SK-N-DZ (cell line): ENCODE measurements at regions not wholly inside any gene's neighbourhood (a gene's known extent, or its start where the extent isn't known, plus 50 kb on each side); places are given as distances from the start of the nearest gene placed in this dataset.

Experiments
- DNase-seq: peaks from one replicate; pipeline ENCODE4 v3.0.0-alpha.2; 2015; ENCODE audit warnings: low spot score

DNA sequence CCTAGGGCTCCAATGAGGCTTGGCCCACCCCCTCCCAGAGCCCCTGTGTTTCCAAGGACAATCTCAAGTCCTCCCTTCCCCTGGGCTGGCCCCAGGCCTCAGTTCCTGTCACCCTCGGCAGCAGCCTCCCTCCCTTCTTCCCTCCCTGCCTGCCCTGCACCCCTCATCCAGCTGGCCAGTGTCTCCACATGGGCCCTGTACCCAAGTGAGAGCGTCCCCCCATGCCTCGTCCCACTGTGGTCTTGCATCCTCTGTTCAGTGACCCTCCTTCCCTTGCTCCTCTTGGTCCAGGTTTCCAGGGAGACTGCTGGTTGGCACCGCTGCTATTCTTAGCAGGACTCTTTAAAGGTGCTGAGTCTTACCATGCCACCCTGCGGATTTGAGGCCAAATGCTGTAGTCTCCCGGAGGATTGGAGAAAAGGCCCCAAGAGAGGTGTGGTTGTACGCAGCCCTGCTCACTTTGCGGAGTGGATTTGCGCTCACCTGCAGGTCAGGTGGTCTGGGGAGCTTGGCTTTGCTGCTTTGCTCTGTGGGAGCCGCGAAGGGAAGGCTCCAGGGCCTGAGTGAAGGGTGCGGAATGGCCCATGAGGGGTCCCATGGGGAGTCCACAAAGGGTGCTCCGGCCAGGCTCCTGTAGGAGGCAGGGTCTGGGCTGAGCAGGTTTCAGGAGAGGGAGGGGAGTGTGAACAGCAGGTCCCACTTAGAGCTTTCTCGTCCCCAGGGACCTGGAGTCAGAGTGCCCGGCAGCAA, 519.2 kb downstream of the TCERG1L start:
- DNase-seq, result no peak

DNA sequence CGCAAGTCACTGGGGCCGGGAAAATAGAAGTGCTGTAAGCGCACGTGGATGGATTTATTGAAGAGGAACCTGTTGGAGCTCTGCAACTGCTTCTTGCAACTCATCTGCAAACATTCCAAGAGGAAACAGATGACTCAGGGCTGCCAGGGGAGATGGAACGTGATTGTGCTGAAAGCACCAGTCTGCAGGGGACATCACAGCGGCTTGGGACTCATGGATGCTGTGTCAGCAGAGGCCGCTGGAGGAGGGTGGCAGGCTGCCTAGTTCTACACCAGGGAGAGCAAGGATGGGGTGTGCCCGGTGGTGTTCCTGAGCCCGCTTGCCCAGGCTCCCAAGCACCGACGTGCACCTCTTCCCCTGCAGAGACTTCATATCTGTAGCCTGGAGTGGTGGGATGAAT, 515.7 kb downstream of the TCERG1L start:
- DNase-seq, result no peak

DNA sequence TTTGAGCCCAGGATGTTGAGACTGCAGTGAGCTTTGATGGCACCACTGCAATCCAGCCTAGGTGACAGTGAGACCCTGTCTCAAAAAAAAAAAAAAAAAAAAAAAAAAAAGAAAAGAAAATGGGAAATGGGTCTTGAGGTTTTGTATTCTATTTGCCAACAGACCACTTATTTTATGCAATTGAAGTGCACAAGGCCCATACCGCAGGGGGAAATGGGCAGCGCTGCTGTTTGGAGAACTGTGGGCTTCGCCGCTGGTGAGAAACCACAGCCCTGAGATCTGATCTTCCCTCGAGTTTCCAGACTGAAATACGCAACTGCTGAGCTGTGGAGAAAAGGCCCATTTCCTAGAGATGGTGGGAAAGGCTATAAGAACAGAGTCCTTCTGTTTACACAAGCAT, 512.0 kb downstream of the TCERG1L start:
- DNase-seq, result no peak

DNA sequence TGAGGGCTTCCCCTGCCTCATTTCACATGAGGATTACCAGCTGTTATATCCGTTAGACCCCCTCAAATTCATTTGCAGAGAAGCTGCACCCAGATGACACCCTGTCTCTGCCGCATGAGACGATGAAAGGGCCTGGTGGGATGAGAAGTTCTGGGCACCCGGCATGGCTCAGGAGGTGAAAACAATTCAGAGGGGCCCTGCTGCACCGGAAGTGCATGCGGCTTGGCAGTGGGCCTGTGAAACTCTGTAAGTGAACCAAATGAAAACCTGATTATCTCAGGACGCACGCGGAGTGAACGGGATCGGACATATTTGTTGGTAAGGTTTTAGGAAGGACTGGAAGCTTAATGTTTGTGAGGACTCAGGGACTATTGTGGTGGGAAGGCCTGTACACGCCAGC, 511.2 kb downstream of the TCERG1L start:
- no peak for DNase-seq

DNA sequence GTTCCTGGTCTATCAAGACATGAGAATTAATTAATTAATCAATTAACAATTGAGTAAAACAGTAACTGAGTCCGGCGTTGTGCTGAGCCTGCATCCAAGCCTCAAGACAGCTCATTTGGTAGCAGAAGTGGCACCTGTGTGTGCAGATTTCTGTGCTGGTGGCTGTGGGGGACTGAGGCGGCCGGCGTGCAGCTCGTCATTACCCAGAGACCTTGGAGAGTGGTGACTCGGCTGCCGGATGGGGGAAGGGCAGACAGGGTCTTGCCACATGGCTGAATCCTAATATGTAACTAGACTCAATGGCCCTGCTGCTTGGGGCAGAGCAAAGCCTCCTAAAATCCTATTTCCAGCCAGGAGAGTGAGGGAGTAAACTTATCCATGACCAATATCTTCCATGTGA, 510.2 kb downstream of the TCERG1L start:
- no peak for DNase-seq

DNA sequence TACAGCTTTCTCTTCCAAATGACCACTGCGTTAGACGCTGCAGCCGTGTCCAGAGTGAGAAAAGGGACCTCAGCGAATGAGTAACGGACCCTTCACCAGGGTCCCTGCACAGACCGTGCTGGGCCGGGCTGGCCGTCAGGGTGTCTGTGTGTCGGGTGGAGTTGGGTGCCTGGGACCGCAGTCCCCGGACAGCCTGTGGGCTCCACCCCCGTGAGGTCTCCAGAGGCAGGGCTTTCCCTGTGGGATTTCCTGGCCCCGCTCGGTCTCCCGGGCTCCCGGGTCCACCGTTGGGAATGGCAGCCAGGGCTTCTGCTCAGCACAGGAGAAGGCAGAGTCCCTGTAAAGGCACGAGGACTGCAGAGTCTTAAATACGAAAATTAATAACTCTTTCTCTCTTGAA, 509.7 kb downstream of the TCERG1L start:
- no peak for DNase-seq

DNA sequence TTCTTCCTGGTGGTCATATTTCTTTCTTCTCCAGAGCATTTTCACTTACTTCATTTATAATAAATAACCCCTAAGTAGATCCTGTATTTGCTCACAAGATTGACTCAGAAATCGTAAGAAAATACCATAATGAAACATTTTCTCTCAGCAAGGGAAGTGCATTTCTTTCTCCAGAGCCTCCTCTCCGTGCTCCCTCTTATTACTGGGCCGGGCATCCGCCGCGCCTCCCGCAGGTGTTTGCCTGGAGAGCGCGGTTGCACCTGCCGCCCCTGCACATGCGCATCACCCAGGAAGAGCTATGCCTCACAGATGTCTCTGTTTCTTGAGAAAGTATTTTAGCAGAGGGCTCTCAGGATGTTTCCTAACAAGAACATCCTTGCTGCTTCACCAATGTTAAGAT, 509.2 kb downstream of the TCERG1L start:
- DNase-seq, result no peak

DNA sequence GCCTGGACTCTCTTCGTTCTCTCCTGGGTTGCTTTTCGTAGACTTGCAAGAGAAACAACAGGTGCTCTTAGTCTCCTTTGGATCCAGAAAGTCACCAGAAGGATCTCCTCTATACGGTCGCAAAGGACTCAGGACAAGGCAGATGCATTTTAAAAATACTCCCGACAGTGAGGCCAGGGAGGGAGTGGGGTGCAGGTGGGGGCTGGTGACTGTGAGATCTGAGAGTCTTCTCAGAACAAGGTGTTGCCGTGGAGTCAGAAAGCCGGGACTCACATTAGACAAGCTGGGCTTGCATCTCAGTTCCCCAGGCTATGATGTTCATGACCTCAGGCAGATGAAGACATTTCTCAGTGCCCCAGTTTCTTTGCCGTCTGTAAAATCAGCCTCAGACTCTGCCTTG, 507.2 kb downstream of the TCERG1L start:
- no peak for DNase-seq

DNA sequence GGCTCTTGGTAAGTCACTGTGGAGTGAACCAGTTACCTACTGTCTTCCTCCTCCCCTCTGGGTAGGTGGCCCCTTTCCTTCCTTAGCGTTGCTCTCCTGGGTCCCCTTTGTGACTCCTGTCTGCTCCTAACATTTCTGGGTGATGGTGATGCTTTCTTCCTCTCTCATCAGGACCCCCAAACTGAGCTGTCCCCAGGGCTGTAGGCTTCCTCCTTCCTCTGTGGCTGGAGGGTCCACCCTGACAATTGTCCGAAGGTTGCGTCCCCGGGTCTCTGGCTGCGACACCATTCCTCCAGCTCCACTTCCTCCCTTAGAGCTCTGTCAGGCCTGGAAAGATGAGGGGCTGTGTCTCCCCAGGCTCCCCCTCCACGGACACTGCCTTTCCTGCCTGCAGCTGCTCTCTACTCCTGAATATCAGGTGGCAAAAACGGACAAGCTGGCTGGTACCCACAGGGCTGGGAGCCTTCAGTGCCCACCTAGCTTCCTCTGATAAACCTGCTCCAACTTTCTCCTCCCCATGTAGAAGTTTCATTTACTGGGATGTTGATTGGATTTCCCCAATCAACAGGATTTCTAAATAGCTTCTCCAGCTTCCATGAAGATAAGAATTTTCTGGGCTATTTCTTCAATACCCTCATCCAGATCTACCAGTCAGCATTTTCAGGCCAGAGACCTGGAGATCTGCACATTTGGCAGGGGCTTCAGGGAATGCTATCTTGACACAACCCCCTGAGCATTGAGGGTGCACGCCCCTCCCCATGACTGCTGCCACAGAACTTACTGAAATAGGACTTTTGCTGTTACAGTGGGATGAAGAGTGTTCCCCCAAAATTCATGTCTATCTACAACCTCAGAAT, 506.5 kb downstream of the TCERG1L start:
- DNase-seq, result no peak

DNA sequence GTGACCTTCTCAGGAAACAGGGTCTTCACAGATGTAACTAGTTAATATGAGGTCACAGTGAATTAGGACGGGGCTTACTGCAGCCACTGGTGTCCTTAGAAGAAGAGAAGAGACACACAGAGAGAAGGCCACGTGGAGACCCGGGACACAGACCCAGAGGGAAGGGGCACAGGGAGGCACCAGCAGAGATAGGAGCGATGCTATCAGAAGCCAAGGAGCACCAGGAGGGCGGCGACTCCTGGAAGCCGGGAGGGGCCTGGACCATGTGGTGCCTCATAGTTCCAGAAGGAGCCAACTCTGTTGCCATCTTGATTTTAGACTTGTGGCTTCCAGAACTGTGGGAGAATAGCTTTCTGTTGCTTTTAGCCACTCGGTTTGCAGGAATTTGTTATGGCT, 505.9 kb downstream of the TCERG1L start:
- no peak for DNase-seq

DNA sequence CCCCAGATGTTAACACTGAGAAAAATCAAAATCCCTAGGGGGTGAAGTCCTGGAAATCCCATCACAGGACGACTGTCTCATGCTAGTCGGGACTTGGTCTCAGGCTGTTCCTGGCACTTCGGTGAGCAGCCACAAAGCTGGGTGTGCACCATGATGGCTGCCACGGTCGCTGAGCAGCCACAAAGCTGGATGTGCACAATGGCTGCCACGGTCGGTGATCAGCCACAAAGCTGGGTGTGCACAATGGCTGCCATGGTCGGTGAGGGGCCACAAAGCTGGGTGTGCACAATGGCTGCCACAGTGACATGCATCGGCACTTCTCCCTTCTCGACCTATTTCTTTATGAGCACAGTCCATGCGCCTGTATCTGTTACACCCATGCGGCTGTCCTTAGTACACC, 505.1 kb downstream of the TCERG1L start:
- DNase-seq, result no peak

DNA sequence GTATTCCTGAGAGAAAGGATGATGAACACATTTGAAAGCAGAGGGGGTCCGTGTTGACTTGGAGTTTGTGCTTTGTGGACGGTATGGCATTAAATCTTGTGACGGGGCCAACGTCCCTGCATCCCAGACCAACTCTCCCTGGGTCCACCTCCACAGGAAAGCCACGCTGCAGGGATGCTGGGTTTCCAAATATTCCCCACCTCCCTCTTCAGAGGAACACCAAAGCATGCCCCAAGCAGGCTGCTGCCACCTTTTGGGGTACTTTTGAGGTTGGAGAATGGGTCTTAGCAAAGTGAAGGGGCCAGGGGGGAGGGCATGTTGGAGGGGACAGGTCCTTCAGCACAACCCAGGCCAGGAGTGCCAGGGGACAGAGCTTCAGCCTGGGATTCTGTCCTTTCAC, 504.4 kb downstream of the TCERG1L start:
- DNase-seq, result no peak

DNA sequence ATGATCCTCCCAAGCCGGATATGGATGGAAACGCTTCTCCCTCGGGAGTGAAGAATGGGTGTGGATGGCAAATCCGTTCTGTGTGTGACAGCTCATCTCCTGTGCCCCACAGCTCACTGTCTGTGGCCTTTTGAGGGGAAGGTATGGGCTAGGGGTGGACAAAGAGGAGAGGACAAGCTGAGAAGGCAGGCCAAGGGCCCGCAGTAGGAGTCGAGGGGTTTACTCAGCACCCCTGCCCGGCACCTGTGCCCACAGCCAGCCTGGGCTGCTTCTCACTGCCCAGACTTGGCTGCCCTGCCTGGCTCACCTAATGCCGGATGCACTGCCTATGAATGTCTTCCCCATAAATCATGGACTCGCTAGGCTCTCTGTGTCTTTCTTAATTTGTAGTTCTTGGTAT, 503.8 kb downstream of the TCERG1L start:
- no peak for DNase-seq

DNA sequence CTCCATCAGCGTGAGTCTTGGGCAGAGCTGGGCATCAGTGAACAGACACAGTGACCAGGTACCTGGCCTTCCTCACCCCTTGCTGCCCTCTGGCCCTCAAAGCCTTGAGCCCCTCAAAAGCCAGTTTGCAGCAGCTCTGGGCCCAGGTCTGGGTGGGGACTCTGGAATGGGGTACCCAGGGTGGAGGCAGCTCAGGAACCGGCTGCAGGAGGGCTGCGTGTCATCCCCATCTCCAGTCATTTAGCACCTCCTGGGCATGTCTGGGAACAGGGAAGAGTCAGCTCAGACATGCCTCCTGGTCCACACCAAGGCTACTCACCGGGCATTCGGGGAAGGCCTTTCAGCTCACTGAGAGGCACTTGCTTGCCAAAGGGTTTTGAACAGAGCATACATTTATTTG, 503.3 kb downstream of the TCERG1L start:
- no peak for DNase-seq

DNA sequence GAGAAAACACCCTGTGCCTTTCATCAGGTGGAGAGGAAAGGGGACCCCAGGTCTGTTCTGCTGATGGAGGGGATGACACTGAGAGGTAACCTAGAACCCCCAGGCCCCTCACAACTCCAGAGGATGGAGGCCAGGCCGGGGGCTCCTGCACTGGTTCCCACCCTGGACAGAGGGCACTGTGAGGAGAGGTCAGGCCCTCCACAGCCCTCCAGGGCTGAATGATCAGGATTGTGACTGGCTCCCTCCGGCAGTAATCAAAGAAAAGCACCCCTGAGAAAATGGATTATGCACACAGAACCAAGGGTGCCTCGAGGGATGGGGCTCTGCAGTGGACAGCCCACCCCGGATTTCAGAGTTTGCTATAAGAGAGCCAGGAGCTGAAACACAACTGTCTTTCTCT, 502.8 kb downstream of the TCERG1L start:
- DNase-seq, result no peak

DNA sequence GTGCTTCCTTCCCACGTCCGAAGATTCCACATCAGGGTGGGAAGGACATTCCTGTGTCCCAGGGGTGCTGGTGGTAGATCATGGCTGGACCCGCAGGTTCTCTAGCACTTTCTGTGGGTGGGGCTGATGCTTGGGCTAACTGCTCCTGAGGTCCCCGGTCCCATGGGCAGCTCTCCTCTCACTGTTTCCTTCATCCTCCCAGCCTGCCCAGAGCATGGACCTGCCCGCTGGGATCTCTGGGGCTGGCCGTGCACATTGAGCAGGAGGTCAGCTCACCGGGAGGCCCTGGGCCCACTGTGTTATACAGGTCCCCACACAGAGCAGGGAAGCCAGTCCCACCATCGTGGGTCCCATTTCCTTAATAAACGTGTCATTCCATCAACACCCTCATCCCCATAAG, 502.3 kb downstream of the TCERG1L start:
- no peak for DNase-seq

DNA sequence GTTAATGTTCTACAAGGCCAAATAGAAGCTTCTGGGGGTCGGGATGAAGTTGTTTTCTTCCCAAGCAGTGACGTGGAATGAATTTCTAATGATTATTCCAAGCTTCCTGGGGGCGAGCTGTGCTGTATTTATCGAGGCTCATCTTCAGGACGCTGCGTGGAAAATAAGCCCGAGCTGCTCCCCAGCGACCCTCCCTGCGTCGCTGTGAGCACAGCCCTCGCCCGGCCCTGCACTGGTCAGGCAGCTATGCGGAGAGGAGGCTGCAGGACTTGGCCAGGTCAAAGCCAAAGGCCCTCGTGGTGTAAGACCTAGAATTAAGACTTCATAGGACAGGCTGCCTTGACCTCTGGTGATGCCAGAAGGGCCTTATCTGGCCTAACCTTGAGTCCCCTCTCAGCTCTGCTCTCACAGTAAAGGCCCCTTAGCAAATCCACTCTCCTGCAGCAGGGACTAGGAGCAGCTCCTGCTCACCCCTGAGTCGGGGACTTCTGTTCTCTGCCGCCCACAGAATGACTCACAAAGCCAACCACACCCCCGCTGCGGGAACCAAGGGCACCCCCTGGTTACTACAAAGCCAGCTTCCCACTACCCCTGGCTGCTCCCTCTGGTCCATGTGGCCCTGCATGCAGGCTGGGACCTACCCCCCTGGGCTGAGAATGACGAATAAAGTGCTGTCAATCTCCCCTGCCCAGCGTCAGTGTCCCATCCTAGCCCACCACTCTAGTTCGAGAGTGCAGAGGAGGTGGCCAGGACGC, 501.6 kb downstream of the TCERG1L start:
- DNase-seq, result no peak

DNA sequence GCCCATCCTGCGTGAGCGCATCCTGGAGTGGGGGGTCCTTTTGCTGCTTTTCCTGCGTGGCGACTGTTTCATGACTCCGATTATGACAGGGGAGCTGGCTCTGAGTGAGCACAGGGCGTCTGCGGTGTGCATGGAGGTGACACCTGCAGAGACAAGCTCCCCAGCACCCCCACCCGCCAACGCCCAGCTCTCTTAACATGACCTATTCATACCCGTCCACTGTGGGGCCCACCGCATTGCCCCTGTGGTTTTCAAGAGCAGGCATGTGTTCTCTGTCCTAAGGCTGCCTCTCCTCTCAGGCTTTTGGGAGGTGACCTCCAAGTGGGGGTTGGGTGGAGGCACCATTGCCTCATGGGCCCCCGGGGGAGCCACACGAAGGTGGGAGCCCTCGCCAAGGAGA, 500.7 kb downstream of the TCERG1L start:
- no peak for DNase-seq

DNA sequence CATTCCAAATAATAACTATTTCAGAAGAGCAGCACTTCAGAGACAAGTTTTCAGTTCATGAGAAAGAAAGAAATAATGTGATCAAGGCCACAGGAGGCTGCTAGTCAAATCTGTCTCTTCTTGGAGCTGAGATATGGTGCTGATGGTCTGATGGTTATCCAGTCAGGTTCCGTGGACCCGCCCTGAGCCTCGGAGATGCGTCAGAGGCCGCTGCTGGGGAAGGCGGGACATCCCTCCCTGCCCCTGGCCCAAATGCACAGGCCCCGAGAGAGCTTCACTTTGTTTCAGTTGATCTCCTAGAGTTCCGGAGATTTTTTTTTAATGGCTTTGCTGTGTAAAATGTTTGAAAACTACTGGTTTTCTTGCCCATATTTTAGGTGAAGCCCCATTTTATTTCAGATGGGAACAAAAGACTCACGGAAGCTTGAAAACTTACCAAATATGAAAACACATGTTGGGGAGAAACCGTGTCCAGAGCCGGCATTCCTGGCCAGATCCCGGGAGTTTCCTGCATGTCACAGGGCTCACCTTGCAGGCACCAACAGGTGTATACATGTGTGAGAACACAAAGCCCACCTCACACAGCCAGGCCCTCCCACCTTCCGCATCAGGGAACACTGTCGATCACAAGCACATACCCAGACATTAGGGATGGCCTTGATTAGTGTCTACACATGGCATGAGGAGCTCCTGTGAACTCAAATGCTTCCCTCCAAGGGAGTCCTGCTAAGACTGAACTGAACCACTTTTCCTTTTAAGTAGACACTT, 499.0 kb downstream of the TCERG1L start:
- no peak for DNase-seq

DNA sequence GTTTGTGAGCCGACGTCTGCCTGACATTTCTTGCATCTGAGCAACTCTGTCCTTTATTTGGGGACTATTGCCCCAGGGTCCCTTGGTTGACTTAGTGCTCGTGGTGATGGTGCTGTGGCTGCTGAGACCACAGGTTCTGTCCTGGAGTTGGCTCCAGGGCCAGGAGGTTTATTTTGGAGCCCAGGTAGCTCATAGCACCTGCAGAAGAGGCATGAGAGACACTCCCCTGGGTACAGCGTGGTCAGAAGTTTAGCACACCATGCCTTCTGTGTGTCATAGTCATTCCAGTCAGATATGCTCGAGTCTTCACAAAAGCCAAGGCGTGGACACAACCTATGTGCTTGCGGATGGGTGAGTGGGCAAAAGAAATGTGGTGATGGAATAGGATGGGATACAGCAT, 496.9 kb downstream of the TCERG1L start:
- DNase-seq, result no peak

DNA sequence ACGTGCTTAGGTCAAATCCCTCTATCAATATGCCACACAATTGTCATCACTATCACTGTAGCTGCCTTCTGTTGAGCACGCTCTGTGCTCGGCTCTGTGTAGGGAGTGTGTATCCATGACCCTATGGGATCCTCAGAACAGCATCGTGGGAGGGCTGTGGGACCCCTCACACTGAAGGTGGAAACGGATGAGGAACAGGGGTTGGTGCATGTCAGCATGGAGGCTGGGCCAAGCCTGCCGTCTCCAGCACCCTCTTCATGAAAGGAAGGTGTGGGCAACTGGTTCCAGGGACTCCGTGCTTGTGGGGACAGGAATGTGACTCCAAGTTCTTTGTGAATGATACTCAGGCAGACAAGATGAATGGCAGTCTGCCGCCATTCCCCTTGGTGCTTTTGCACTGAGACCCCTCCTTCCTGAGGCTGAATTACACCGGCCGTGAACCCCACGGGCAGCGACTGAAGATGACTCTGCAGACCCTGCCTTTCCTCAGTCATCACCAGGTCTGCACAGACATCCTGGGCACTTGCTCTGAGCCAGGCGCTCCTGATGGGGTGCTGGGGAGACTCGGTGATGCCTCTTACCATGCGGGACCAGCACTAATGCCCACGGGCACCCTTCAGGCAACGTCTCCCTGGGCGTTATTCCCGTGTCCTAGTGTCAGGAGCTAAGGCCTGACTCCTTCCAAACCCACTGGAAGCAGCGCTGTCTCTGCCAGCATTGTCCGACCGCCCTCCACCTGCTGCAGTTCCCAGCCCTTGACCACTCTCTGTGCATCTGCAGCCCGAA, 495.2 kb downstream of the TCERG1L start:
- no peak for DNase-seq
